Lower leg skin (tissue), 3 donors: ENCODE measurements at regions not wholly inside any gene's neighbourhood (a gene's known extent, or its start where the extent isn't known, plus 50 kb on each side); places are given as distances from the start of the nearest gene placed in this dataset.

ENCODE experiments used
- CTCF ChIP-seq, 3 donors: fragments of 450-650 bp; IDR thresholded peaks; one replicate each; pipeline ENCODE4 v1.5.1; 2016; ENCODE audit warnings: antibody characterized with exemption in 3 of 3, mild to moderate bottlenecking in 3 of 3, moderate library complexity in 2 of 3
- POLR2A ChIP-seq, 2 donors: fragments of 450-650 bp; IDR thresholded peaks; one replicate each; pipeline ENCODE4 v1.6.1; 2016 to 2017; ENCODE audit warnings: antibody characterized with exemption in 2 of 2, mild to moderate bottlenecking in 1 of 2, moderate library complexity in 1 of 2

DNA sequence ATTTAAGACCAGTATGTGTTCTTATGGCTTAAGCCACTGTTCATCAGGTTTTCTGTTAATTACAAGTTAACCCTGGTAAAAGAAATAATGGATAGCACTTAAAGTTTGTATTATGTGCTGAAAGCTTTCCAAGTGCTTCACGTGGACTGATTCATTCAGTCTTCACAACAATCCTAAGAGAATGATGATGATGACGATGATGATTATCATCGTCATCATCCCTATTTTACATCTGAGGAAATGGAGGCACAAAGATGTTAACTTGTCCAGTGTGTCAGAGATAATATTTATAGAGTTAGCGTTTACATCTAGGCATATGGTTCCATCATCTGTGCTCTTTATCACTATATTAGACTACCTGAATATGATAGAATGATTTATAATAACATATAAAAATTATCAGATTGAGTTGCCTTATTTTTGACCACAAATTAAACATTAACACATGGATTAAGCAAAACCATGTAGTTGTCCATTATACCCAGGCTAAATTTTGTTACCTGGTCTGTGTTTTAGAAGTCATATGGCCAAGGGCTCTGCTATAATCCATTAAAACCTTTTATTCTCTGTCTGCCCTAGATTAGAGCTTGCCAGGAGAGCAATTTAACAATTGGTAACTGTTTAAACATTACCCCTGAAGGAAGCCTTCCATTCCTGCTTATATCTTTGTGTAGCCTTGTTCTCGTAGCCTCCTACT lies 102.3 kb upstream of the MAP3K1 start:
- TF ChIP-seq CTCF (IDR thresholded peaks at IDR 0.05) (no peak), POLR2A (IDR thresholded peaks at IDR 0.05) (no peak)
